HepG2 (cell line): ENCODE measurements at regions not wholly inside any gene's neighbourhood (a gene's known extent, or its start where the extent isn't known, plus 50 kb on each side); places are given as distances from the start of the nearest gene placed in this dataset.
A peak's percentile ranks its signal among the peaks of the same experiment; 100 is the strongest.
"Not testable (repeated sequence)": the region's sequence is repeated elsewhere in the genome, so short reads cannot be mapped to it uniquely, and the experiment has no call there.

Experiments used
- ATAC-seq: fragments of 200-7000 bp; cut with Tn5 transposase; 3 replicates; pipeline ENCODE4 v1.9.1; 2020; ENCODE audit warnings: mild to moderate bottlenecking, moderate library complexity
- BruUV-seq: library from RNA; stranded (reverse); fragments of 400-500 nt; replicated peaks from 2 replicates; lab custom pipeline; 2021; lab: Mats Ljungman, UMichigan
- CTCF ChIA-PET: fragments of 300-600 bp; formaldehyde crosslinking; extraction: SDS; loops from one replicate; lab custom pipeline; 2021; ENCODE audit warnings: low total read pairs, inconsistent platforms, low intra/inter-chr PET ratio; lab: Yijun Ruan, JAX
- POLR2A ChIA-PET: fragments of 350-600 bp; sonication (Branson Sonifier 250); formaldehyde crosslinking; loops from one replicate; lab custom pipeline; 2020; ENCODE audit warnings: antibody characterized with exemption, inconsistent platforms; lab: Yijun Ruan, JAX
- DNase-seq: peaks from one replicate; pipeline ENCODE4 v3.0.0-alpha.2; 2015; ENCODE audit warnings: low spot score
- FAIRE-seq: peaks from 3 replicates; lab custom pipeline; 2011; peaks lifted over from hg19 to GRCh38; lab: Jason Lieb, UNC
- H2AFZ ChIP-seq: one replicate; pipeline ENCODE4 v1.6.1; 2011; ENCODE audit warnings: low read length, inconsistent platforms
- H3K27ac ChIP-seq: fragments of 300-600 bp; 3 replicates; pipeline ENCODE4 v1.8.0; 2011; ENCODE audit warnings: mixed run types, mild to moderate bottlenecking, mixed read lengths, low read length, inconsistent platforms; ENCODE audit not compliant: insufficient read depth; ENCODE audit errors: extremely low read length
- H3K27me3 ChIP-seq, 2 experiments: fragments of 200-600 bp in 1 of 2; 2 replicates in 1 of 2; 3 replicates in 1 of 2; pipeline versions ENCODE4 v1.6.0 to v1.8.0; 2011; ENCODE audit warnings: low read length in 2 of 2, mild to moderate bottlenecking in 2 of 2, moderate library complexity in 2 of 2, inconsistent platforms in 1 of 2; ENCODE audit not compliant: insufficient read depth in 2 of 2, control insufficient read depth in 1 of 2
- H3K36me3 ChIP-seq, 2 experiments: fragments of 200-600 bp in 1 of 2; replicated peaks in 1 of 2; 2 replicates in 1 of 2; 3 replicates in 1 of 2; pipeline versions ENCODE4 v1.5.1 to v1.8.0; 2011; ENCODE audit warnings: low read length in 2 of 2, inconsistent platforms in 1 of 2; ENCODE audit not compliant: insufficient read depth in 2 of 2, control insufficient read depth in 1 of 2
- H3K4me1 ChIP-seq: 2 replicates; pipeline ENCODE4 v1.5.1; 2012; ENCODE audit warnings: low read length, inconsistent platforms; ENCODE audit not compliant: insufficient read depth
- H3K4me2 ChIP-seq: 2 replicates; pipeline ENCODE4 v1.6.0; 2011; ENCODE audit warnings: low read depth, low read length, inconsistent platforms
- H3K4me3 ChIP-seq, 3 experiments: fragments of 200-600 bp in 1 of 3; sonication (generic), shearing (Covaris generic) in 1 of 3; replicated peaks in 1 of 3; 2 replicates each; pipeline ENCODE4 v1.5.1; 2011 to 2016; ENCODE audit warnings: low read length in 3 of 3, inconsistent platforms in 2 of 3, low read depth in 2 of 3, mild to moderate bottlenecking in 2 of 3, control low read depth in 1 of 3, mixed read lengths in 1 of 3; ENCODE audit not compliant: insufficient read depth in 1 of 3
- H3K79me2 ChIP-seq: one replicate; pipeline ENCODE4 v1.6.1; 2011; ENCODE audit warnings: low read length, inconsistent platforms; ENCODE audit not compliant: insufficient read depth
- H3K9ac ChIP-seq: 2 replicates; pipeline ENCODE4 v1.6.0; 2011; ENCODE audit warnings: mild to moderate bottlenecking, low read depth, low read length, inconsistent platforms; ENCODE audit not compliant: insufficient read depth
- H3K9me3 ChIP-seq: 2 replicates; pipeline ENCODE4 v1.5.1; 2012; ENCODE audit warnings: mild to moderate bottlenecking, low read length
- H4K20me1 ChIP-seq: 2 replicates; pipeline ENCODE4 v1.6.0; 2011; ENCODE audit warnings: inconsistent platforms, mild to moderate bottlenecking, low read length, moderate library complexity; ENCODE audit not compliant: insufficient read depth
- CTCF ChIP-seq: sonication (generic); formaldehyde crosslinking; IDR thresholded peaks from 2 replicates; pipeline ENCODE4 v1.5.0; 2020; ENCODE audit warnings: mild to moderate bottlenecking, missing genetic modification reagents, moderate library complexity
- FOXA1 ChIP-seq, 2 experiments: fragments of 450-650 bp in 1 of 2; sonication (generic) in 1 of 2; formaldehyde crosslinking in 1 of 2; IDR thresholded peaks; 2 replicates each; pipeline versions ENCODE4 v1.4.0 to v1.6.1; 2016 to 2020; ENCODE audit warnings: missing genetic modification reagents in 1 of 2
- SMC3 ChIP-seq: IDR thresholded peaks from 2 replicates; pipeline ENCODE4 v1.6.1; 2011; ENCODE audit warnings: low read length, improper control_type of control experiment
- STAG1 ChIP-seq: sonication (generic); formaldehyde crosslinking; IDR thresholded peaks from 2 replicates; pipeline ENCODE4 v1.4.0; 2020; ENCODE audit warnings: missing genetic modification reagents
- WGBS: methylation state at CpG from one replicate; pipeline ENCODE4 v1.1.6; 2017; ENCODE audit warnings: low lambda C conversion rate; 5-methylcytosine and 5-hydroxymethylcytosine counted together
- in situ Hi-C: cut with HindIII; loops from 2 replicates; pipeline ENCODE4 v1.10.0; 2017; ENCODE audit warnings: low pct_unique_long_range_greater_than_20kb; ENCODE audit not compliant: extremely low pct_ligation_motif_present
- intact Hi-C: fragments of 100-400 bp; cut with micrococcal nuclease; formaldehyde crosslinking; loops from one replicate; pipeline ENCODE4 v1.10.0; 2022; ENCODE audit not compliant: unreplicated experiment

DNA sequence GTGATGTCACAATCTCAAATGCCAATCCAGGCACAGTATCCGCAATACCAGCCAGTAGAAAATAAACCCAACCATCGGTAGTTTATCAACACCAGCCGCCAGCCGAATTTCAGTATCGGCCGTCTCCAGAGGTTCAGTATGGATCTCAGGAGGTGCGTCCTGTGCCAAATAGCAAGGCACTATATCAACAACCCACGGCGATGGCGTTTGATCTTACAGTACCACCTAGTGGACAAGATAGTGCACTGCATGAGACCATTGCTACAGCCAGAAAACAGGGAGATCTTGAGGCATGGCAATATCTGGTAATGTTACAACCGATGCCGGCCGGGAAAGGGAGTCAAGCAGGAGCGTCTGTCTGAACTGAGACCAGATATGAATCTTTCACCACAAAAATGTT is 121.8 kb upstream of the DRD5 start:
- H3K4me2 ChIP-seq; H3K4me3 ChIP-seq; H3K79me2 ChIP-seq; intact Hi-C loops; H3K36me3 ChIP-seq; DNase-seq; ATAC-seq; BruUV-seq; H4K20me1 ChIP-seq; TF ChIP-seq FOXA1 (IDR thresholded peaks at IDR 0.05): not testable (repeated sequence)
- CTCF ChIA-PET = interaction anchor here (0.7 kb wide), 2 partner anchors 127 to 128 kb away, joined by 3 read pairs; no protein-coding TSS in a partner anchor
- TF ChIP-seq STAG1 (CRISPR knock-in tag) (peak; percentile 63), SMC3 (peak; percentile 43; the same call in 1 of the 2 replicates), CTCF (CRISPR knock-in tag) (peak; percentile 61), FOXA1 (CRISPR knock-in tag; IDR thresholded peaks at IDR 0.05) (peak; percentile 56)
- TF ChIP-seq, all 625 proteins: peak for 4; not testable (repeated sequence) for 621
- H3K27me3 ChIP-seq, H3K27ac ChIP-seq, FAIRE-seq, H3K4me1 ChIP-seq, in situ Hi-C loops, H2AFZ ChIP-seq, H3K9me3 ChIP-seq, POLR2A ChIA-PET, H3K9ac ChIP-seq: not testable (repeated sequence)
- WGBS = 1% methylated on average over 12 of the region's 14 CpGs

DNA sequence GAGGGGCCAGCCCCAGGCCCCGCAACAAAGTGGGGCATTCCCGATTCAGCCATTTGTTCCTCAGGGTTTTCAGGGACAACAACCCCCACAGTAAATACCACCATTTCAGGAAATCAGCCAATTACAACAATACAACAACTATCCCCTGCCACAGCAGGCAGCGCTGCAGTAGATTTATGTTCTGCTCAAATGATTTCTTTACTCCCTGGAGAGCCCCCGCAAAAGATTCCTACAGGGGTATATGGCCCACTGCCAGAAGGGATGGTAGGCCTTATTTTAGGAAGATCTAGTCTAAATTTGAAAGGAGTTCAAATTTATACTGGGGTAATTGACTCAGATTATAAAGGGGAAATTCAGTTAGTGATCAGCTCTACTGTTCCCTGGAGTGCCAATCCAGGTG is 120.5 kb upstream of the DRD5 start:
- intact Hi-C loops, H3K4me1 ChIP-seq, H3K9me3 ChIP-seq, H3K4me2 ChIP-seq, H4K20me1 ChIP-seq, BruUV-seq, DNase-seq, ATAC-seq, H3K9ac ChIP-seq, FAIRE-seq, H3K36me3 ChIP-seq, CTCF ChIA-PET, in situ Hi-C loops, H3K27ac ChIP-seq, H3K79me2 ChIP-seq, H3K4me3 ChIP-seq, H2AFZ ChIP-seq, H3K27me3 ChIP-seq, POLR2A ChIA-PET: not testable (repeated sequence)
- 2% methylated on average over 4 of the region's 4 CpGs for WGBS

- ATAC-seq, H3K4me3 ChIP-seq, FAIRE-seq, H3K27me3 ChIP-seq, POLR2A ChIA-PET, CTCF ChIA-PET, H3K79me2 ChIP-seq, H3K36me3 ChIP-seq, H2AFZ ChIP-seq, BruUV-seq, H4K20me1 ChIP-seq, intact Hi-C loops, in situ Hi-C loops, H3K9me3 ChIP-seq, H3K4me2 ChIP-seq, H3K4me1 ChIP-seq, DNase-seq, H3K27ac ChIP-seq, H3K9ac ChIP-seq: not testable (repeated sequence)
- 27% methylated on average over 11 of the region's 11 CpGs for WGBS
Measured at GRCh38 chr4:9670725-9671124, 110.7 kb upstream of the DRD5 start.
